Fibroblast of upper back skin (primary cell): ENCODE measurements at regions not wholly inside any gene's neighbourhood (a gene's known extent, or its start where the extent isn't known, plus 50 kb on each side); places are given as distances from the start of the nearest gene placed in this dataset.

Experiments
- DNase-seq: peaks from one replicate; pipeline ENCODE4 v3.0.0-alpha.2; 2013

DNA sequence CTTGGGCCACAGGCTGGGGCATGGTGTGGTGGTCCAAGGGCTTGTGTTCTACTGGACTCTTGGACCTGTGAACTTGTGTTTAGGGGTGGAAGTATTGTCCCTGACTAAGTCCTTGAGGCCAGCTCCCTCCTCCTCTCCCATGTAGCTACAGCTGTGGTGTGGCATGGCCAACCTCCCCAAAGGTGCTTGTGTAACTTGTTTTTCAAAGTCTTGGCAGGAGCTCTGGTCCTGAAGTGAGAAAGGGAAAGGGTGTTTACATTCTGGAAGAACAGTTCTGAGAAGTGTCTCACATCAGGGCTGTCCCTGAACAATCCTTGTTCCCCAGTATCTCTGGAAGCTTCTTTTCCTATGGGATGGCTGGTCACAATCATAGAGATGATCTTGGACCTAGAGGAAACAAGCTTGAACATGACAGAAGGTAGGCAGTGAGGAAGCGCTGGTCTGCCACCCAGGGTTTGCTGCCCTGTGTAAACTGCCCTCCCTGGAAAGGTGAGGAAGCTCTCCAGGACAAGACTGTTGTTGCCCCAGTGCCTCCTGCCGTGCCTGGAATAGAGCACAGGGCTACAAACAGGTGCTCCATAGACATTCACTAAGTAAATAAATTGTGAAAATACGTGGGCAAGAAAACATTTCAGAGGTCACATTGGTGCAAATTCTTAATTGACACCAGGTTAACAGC lies 64.6 kb upstream of the KLF9 start:
- no peak for DNase-seq

DNA sequence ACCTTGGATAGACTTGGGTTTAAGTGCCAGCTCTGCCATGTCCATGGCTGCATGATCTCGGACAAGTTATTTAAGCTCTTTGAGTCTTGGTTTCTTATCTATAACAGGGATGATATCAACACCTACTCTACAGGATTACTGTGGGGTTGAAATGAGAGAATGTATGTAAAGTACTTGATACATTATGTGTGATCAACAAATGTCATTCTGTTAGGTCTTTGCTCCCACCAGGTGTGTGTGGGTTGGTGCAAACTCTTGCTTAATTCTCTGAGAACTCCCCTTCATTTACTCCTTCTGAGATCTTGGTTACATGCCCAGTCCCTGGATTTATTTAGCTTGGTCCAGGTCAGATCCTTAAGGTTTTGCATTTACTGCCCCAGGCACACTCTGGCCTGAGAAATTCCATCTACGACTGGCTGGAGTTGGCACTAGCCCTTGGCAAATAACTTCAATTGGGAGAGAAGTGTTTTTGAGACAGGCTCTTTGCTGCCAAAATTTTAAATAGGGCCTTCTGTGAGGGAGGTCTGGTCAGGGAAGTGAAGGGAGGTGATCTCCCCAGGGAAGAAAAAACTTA lies 63.5 kb upstream of the KLF9 start:
- no peak for DNase-seq

DNA sequence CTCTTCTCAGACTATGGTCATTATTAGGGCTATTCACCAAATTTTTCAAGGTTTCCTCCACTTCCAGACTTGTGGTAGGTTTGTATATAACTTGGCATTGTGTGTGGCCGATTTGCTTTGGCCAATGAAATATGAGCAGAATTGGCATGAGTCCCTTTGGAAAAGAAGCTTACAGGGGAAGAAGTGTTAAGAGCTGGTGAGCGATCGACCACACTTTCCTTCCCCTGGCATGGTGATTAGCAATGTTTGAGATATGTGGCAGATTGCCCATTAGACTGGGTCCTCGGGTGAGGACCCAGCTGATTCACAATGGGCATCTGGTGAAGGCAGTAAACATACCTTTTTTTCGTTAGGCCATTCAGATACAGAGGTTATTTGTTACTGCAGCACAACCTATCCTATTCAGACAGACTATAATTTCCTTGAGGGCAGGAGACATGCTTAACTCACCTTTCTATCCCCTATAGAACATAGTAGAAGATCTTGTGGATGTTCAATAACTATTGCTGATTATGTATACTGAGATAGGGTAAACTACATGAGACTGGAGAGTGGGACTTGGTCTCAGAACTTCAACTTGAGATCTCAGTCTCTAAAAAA lies 62.8 kb upstream of the KLF9 start:
- peak; percentile 33 for DNase-seq

DNA sequence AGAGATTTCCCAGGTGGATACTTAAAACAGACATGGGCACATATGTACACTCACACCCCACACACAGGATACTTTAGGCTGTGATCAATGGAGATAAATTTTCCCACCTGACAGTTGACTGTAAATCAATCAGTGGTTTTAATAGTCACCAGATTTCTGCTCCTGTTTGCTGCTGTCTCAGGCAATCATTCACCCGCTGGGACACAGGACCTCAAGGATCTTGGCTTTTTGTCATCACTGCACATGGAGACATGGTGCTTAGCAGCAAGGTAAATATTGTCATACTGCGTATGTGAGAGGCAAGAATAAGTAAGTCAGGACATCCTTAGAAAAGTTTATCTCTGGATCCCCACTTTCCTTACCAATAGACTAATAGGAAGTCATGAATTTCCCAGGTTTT lies 60.8 kb upstream of the KLF9 start:
- DNase-seq = no peak

DNA sequence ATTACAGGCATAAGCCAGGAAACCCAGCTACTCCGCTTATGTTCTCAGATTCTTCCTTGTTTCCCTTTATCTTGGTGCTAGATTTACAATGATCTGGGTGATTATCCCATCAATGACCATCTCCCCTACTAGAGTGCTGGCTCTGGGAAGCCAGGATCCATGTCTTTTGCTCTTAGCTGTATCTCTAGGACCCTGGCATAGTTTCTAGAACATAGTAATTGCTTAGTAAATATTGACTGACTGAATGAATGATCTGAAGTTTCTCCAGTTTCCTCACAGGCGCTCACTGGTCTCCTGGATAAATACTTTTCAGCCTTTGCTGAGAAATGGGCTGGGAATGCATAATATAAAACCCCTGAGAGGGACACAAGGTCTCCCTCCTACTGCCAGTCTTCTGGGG lies 60.0 kb upstream of the KLF9 start:
- DNase-seq = no peak

DNA sequence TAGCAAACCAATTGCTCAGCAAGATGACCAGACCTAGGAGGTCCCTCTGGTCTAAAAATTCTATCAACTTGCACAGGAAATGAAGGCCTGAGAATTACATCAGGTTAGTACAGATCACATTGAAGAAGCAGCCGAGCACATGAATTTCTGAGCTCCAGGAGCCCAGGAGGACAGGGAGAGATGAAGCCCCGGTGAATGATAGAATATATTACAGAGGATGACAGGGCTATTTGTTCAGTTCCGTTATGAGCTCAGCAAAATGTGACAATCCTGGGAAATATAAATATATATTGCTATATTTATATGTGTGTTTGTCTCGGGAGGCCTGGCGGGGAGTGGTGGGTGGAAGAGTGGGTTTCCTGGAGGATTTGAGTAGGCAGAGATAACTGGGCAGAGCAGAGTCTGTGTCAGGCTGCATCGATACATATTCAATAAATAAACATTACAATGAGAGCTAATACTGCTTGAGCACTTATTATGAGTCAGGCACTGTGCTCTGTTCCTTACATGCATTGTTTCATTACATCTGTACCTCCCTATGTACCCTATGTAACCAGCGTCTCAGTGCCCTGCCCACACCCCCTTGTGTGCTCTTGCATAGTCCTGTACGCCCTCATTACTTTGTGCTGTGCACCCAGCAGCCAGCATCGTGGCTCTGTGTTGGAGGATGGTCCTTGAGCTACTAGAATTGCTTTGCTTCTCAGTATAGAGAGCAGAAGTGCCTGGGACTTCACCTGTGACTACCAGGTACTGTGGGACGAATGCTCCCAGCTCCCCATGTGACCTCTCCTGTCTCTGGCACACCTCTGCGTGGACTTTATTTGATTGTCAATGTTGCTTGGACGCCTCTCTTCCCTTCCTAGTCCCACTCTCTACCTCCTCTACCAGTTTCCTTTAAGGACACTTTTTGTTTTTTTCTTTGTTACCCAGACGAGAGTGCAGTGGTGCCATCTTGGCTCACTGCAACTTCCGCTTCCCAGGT lies 58.1 kb upstream of the KLF9 start:
- peak; percentile 20 for DNase-seq

DNA sequence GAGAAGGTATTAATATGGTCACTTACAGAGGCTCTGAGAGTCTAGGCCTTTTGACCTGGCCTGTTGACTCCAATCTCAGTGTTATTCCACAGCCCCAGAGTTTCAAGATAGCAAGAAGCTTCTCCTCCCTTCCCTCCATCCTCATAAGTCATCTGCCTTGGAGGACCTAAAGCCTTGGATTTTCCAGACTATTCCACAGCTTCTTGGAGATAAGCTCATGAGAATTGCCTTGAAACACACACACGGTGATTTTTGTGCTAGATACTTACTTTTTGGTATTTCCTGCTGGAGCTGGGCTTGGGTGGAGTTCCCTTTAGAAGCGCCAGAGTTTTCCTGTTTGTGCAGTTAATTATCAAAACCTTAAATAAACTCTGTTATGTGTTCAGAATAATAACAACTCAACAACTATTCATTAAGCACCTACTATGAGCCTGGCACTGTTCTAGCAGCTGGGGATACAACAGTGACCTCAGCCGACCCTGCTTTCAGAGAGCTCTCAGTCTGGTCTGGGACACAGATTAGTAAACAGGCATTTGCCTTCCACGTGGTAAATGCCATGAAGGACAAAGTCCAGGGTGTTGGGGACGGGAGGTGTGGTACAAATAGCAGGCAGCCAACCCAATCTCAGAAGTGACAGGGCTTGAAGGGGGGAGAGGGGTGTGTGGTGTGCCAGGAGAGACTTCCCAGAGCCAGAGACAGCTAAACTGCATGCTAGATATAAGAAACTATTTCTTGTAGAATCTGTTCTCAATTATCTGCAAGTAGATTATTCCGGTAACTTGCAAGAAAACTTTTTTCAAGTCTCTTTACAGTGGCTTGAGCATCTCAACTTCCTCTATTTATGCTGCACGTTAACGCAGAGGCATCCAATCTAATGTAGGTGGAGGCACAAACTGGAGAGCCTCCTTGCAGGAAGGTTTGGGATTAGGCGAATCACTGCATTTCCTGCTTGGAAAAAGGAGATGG lies 55.9 kb upstream of the KLF9 start:
- no peak for DNase-seq

DNA sequence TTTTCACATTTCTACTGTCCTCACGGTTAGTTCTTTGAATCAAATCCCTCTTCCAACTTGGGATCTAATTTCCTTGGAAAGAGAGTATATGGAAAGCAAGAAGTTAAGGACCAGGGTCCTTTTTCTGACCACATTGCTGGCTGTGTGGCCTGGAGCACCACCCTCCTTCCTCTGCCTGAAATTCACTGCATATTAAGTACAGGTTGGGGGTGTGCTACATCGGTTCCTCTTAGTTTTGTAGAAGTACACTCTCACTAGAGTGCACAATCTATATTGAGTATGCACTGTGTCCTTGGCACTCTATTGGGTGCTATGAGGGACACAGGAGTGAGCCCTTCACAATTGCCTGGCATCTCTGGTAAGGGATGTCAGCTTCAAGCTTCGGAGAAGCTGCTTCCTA lies 53.8 kb upstream of the KLF9 start:
- no peak for DNase-seq

DNA sequence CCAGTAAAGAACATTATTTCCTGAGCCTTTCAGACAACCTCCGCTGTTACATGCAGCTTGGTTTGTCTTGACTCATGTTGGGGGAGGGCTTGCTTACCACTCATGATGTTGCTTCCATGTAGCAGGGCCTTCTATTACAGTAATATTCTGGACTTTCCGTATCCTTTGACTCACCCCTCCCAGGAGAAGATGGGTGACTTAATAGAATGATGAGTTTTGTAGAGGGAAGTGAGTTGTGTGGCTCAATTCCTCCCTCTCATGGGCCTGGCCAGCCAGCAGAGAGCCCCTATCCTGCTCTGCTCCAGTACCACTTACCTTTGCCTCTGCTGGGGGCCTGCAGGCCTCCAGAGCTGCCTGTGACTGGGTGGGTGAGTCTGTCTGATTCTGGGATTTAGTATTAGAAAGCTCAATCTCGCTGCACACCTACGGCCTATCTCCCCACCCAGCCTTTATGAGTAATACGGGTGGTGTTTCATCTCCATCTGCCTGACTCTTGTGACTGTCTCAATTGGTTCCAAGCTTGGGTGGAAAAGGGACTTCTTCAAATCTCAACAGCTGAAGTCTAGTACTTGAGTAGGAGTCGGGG lies 52.6 kb upstream of the KLF9 start:
- DNase-seq = peak; percentile 82

DNA sequence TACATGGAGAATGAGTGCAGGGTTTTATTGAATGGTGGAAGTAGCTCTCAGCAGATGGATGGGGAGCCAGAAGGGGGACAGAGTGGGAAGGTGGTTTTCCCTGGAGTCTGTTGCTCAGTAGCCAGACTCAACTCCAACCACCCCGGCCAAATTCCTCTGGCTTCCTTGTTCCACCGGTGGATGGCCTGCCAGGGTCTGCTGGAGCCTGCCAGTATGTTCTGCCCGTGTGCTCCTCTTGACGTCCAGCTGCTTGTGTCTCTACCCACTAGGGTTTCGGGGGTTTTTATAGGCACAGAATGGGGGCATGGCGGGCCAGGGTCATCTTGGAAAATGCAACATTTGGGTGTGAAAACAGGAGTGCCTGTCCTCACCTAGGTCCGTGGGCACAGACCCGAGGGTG lies 51.4 kb upstream of the KLF9 start:
- DNase-seq = no peak

DNA sequence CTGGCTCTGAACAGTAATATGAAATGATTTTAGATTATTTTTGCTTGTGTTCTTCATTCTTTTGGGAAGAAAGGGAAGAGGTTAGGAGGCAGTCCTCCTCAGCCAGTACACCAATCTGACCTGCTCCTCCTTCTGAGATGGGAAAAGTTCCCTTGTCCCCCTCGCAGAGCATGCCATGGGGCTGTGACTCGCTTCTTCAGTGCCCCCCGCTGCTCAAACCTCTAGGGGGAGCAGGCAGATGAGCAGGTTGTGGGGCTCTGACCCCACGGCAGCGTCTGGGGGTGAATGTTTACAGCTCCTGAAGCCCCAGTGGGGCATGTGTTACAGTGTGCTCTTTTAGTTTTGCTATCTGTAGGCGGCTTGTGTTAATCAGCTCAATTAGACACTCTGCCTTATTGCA lies 50.9 kb upstream of the KLF9 start:
- no peak for DNase-seq
